ENCODE measurements at regions not wholly inside any gene's neighbourhood (a gene's known extent, or its start where the extent isn't known, plus 50 kb on each side); places are given as distances from the start of the nearest gene placed in this dataset.

DNA sequence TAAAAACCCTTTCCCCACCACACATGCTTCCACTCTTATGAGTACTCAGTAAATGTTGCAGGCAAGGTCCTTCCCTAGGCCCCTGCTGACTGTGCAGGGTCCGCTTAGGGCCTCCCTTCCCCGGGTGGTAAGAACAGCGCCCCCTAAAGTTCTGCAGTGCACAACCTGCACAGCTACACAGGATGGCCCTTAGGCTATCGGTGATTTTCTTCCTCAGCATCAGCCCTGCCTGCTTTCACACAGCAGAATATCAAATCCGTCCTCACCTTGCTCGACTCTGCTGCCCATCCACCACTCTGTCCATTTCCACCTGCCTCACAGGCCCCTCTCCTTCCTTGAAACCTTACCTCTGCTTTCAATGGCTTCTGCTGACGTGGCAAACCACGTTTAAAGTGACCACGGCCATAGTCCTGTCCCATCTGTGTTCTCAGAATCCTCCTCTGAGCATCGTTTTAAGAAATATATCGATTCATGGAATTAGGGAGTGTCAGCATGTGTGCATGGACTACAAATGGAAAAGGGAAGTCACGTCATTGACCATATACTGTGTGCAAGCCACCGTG is 51.4 kb upstream of the TMEM132E start:
- Histone ChIP-seq H3K9me3 (ENCODE audit: control insufficient read depth, insufficient read depth, low read depth, low read length) (no peaks in the 10 kb centered on the region), H3K36me3 (ENCODE audit: control insufficient read depth in 2 of 2, insufficient read depth in 1 of 2, low read length in 2 of 2) (no peaks in the 10 kb centered on the region), H3K4me3 (ENCODE audit: low read depth, low read length) (no peak overlapping the region), H3K4me1 (ENCODE audit: control insufficient read depth, insufficient read depth, low read length) (no peaks in the 10 kb centered on the region), H3K27ac (ENCODE audit: extremely low read depth, low read depth, low read length) (no peak overlapping the region)
- TF ChIP-seq ZNF830 (tag by site-specific recombination; IDR thresholded peaks at IDR 0.05; ENCODE audit: low read depth) = no peak
- TF ChIP-seq ZNF23 (tag by site-specific recombination; IDR thresholded peaks at IDR 0.05; ENCODE audit: borderline replicate concordance) = no peak
- no peak for TF ChIP-seq ZNF48 (tag by site-specific recombination; IDR thresholded peaks at IDR 0.05)
- no peak for TF ChIP-seq ZNF223 (tag by site-specific recombination; IDR thresholded peaks at IDR 0.05)
- no peak for TF ChIP-seq SALL2 (tag by site-specific recombination; IDR thresholded peaks at IDR 0.05; ENCODE audit: borderline replicate concordance)
- no peak for TF ChIP-seq ZNF354C (tag by site-specific recombination; IDR thresholded peaks at IDR 0.05; ENCODE audit: borderline replicate concordance, low read depth)
- no peak for TF ChIP-seq ZNF549 (tag by site-specific recombination; IDR thresholded peaks at IDR 0.05)
- no peak for TF ChIP-seq YY1 (tag by site-specific recombination; IDR thresholded peaks at IDR 0.05)
- TF ChIP-seq SCRT1 (tag by site-specific recombination; IDR thresholded peaks at IDR 0.05; ENCODE audit: borderline replicate concordance) = no peak
- no peak for TF ChIP-seq ZNF600 (tag by site-specific recombination; IDR thresholded peaks at IDR 0.05)
- TF ChIP-seq, protein P1, sequence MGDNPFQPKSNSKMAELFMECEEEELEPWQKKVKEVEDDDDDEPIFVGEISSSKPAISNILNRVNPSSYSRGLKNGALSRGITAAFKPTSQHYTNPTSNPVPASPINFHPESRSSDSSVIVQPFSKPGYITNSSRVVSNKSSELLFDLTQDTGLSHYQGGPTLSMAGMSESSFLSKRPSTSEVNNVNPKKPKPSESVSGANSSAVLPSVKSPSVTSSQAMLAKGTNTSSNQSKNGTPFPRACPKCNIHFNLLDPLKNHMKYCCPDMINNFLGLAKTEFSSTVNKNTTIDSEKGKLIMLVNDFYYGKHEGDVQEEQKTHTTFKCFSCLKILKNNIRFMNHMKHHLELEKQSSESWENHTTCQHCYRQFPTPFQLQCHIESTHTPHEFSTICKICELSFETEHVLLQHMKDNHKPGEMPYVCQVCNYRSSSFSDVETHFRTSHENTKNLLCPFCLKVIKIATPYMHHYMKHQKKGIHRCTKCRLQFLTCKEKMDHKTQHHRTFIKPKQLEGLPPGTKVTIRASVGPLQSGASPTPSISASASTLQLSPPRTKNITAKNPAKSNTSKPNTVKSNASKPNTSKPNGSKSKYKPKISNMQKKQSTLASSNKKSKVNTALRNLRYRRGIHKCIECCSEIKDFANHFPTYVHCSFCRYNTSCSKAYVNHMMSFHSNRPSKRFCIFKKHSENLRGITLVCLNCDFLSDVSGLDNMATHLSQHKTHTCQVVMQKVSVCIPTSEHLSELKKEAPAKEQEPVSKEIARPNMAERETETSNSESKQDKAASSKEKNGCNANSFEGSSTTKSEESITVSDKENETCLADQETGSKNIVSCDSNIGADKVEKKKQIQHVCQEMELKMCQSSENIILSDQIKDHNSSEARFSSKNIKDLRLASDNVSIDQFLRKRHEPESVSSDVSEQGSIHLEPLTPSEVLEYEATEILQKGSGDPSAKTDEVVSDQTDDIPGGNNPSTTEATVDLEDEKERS (tag by site-specific recombination; IDR thresholded peaks at IDR 0.05) = no peak
- TF ChIP-seq ZNF473 (tag by site-specific recombination; IDR thresholded peaks at IDR 0.05) = no peak
- TF ChIP-seq ZSCAN30 (tag by site-specific recombination; IDR thresholded peaks at IDR 0.05) = no peak
- POLR2A ChIA-PET = no interaction called here
- CTCF ChIA-PET = interaction anchor here (1.2 to 2.3 kb wide), 4 partner anchors 8 to 14 kb away, joined by 3 to 18 read pairs (median 6); no protein-coding TSS in a partner anchor

DNA sequence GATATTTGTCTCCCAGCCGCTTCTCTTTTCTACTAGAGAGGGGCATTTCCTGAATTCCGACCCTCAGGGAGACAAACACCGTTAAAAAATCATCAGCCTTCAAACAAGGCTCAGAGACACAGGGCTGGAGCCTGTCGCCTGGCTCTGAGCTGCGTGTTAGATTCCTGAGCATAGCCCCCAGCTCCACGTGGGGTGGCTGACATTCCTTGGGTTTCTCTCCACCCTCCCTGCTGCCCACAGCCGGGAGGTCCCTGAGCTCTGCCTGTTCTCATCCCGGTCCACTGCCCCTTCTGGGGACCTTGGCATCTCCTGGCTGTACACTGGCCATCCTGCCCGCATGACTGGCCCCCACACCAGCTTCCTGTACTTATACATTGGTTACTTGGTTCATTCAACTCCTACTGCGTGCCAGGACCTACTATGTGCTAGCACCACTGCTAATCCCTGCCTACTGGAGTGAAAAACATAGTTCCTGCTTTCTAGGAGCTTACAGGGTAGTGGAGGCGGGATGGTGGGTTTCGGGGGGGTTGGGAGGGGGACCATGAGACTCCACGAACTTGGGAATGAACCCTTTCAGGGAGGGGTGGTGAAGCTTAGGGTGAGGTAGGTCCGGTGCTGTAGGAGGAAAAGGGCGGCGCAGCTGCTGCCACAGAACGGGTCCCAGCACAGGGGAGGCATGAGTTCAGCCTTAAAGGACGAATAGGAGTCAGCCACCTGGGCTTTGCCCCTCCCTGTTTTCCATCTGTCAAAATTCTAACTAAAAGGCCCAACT is 52.1 kb upstream of the TMEM132E start:
- CTCF ChIA-PET = interaction anchor here (1.0 to 1.6 kb wide), 5 partner anchors 9 to 327 kb away, joined by 3 to 5 read pairs (median 3); no protein-coding TSS in a partner anchor
- Histone ChIP-seq H3K4me3 (ENCODE audit: low read depth, low read length) (no peak overlapping the region), H3K27ac (ENCODE audit: extremely low read depth, low read depth, low read length) (no peak overlapping the region), H3K9me3 (ENCODE audit: control insufficient read depth, insufficient read depth, low read depth, low read length) (no peaks in the 10 kb centered on the region), H3K4me1 (ENCODE audit: control insufficient read depth, insufficient read depth, low read length) (no peaks in the 10 kb centered on the region), H3K36me3 (ENCODE audit: control insufficient read depth in 2 of 2, insufficient read depth in 1 of 2, low read length in 2 of 2) (no peaks in the 10 kb centered on the region)
- no peak for TF ChIP-seq ZFP3 (tag by site-specific recombination; IDR thresholded peaks at IDR 0.05; ENCODE audit: low read depth)
- TF ChIP-seq ZNF623 (tag by site-specific recombination; IDR thresholded peaks at IDR 0.05) = no peak
- no peak for TF ChIP-seq KLF8 (tag by site-specific recombination; IDR thresholded peaks at IDR 0.05)
- no peak for TF ChIP-seq ZNF473 (tag by site-specific recombination; IDR thresholded peaks at IDR 0.05)
- no peak for TF ChIP-seq ZNF660 (tag by site-specific recombination; IDR thresholded peaks at IDR 0.05)
- POLR2A ChIA-PET = interaction anchor here (0.7 kb wide), 1 partner anchor 709 kb away, joined by 3 read pairs; no protein-coding TSS in a partner anchor

DNA sequence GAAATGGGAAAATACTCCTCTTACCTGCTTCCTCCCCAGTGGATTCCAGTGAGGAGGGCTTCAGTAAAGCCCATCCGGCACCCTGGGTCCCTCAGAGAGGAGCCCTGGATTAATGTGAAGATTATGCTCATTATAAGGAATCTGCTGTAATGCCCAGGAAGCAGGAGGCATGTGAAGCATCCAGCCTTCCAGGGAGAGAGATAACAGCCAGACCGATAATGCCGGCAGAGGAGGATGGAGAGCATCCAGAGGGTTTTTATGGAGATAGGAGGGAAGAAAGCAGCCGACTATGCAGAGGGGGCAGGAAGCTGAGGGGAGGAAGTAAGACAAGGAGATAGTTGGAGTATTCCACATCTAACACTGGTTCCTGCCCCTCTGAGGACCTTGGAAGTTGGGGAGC is 53.7 kb upstream of the TMEM132E start:
- Histone ChIP-seq H3K27ac (ENCODE audit: extremely low read depth, low read depth, low read length) (no peak overlapping the region), H3K36me3 (ENCODE audit: control insufficient read depth in 2 of 2, insufficient read depth in 1 of 2, low read length in 2 of 2) (no peaks in the 10 kb centered on the region), H3K4me1 (ENCODE audit: control insufficient read depth, insufficient read depth, low read length) (no peaks in the 10 kb centered on the region), H3K4me3 (ENCODE audit: low read depth, low read length) (no peak overlapping the region), H3K9me3 (ENCODE audit: control insufficient read depth, insufficient read depth, low read depth, low read length) (no peaks in the 10 kb centered on the region)
- CTCF ChIA-PET = interaction anchor here (0.6 to 1.5 kb wide), 5 partner anchors 17 to 105 kb away, joined by 3 to 8 read pairs (median 3); no protein-coding TSS in a partner anchor
- POLR2A ChIA-PET = no interaction called here
- TF ChIP-seq ZNF140 (tag by site-specific recombination; IDR thresholded peaks at IDR 0.05) = no peak
- TF ChIP-seq OVOL3 (tag by site-specific recombination; IDR thresholded peaks at IDR 0.05) = no peak
- TF ChIP-seq ZNF302 (tag by site-specific recombination; IDR thresholded peaks at IDR 0.05; ENCODE audit: low read depth) = no peak
- no peak for TF ChIP-seq ZNF24 (tag by site-specific recombination; IDR thresholded peaks at IDR 0.05)
- no peak for TF ChIP-seq FEZF1 (tag by site-specific recombination; IDR thresholded peaks at IDR 0.05)
- no peak for TF ChIP-seq ZNF785 (tag by site-specific recombination; IDR thresholded peaks at IDR 0.05)
- TF ChIP-seq ZFP41 (tag by site-specific recombination; IDR thresholded peaks at IDR 0.05; ENCODE audit: borderline replicate concordance) = no peak
- no peak for TF ChIP-seq ZNF221 (tag by site-specific recombination; IDR thresholded peaks at IDR 0.05; ENCODE audit: borderline replicate concordance)
- TF ChIP-seq ZNF426 (tag by site-specific recombination; IDR thresholded peaks at IDR 0.05) = no peak
- no peak for TF ChIP-seq KLF7 (tag by site-specific recombination; IDR thresholded peaks at IDR 0.05; ENCODE audit: borderline replicate concordance)
- no peak for TF ChIP-seq TRIM28 (IDR thresholded peaks at IDR 0.05; ENCODE audit: borderline replicate concordance, low read length)

All from HEK293 (cell line).